SIG-M5 treated with dmso at 0.1 percent for 504 hours (cell line): ENCODE measurements at regions not wholly inside any gene's neighbourhood (a gene's known extent, or its start where the extent isn't known, plus 50 kb on each side); places are given as distances from the start of the nearest gene placed in this dataset.
"Not testable (repeated sequence)": the region's sequence is repeated elsewhere in the genome, so short reads cannot be mapped to it uniquely, and the experiment has no call there.

Experiments
- DNase-seq: peaks from one replicate; lab custom pipeline; 2025; ENCODE audit not compliant: unreplicated experiment; lab: John Stamatoyannopoulos, UW

DNA sequence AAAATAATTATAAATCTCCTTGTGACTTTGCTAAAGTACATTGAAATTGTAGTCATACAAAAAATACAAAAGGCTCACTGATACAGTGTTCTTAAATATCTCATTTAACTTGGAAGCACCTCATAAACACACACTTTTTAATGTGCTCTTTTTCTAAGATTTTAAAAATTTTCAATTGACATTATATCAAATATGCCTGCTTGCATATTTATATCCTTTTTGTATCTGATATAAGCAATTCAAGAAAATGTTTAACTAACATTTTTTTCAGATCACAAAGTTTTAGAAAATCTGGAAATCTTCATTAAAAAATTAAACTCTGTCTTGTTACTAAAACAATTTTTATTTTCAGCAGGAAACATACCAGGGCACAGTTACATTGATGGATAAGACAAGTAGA, 661.5 kb downstream of the REEP3 start:
- DNase-seq, result no peak

DNA sequence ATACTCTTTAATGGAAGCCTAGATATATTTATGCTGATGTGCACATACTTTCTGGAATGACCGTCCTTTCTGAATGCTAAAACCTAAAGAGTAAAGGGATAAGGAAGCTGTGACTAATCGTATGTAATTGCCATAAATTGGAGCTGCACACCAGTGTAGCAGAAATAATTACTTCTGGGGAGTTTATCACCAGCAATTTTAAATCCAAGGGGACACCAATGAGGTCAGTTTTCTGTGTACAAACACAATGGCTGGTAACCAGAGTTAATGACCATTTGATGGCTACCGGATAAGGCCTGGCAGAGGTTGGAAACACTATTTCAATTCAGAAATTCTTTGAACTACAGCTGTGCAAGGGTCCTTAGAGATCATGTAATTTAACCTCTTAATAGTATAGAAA, 670.1 kb downstream of the REEP3 start:
- DNase-seq, result no peak

DNA sequence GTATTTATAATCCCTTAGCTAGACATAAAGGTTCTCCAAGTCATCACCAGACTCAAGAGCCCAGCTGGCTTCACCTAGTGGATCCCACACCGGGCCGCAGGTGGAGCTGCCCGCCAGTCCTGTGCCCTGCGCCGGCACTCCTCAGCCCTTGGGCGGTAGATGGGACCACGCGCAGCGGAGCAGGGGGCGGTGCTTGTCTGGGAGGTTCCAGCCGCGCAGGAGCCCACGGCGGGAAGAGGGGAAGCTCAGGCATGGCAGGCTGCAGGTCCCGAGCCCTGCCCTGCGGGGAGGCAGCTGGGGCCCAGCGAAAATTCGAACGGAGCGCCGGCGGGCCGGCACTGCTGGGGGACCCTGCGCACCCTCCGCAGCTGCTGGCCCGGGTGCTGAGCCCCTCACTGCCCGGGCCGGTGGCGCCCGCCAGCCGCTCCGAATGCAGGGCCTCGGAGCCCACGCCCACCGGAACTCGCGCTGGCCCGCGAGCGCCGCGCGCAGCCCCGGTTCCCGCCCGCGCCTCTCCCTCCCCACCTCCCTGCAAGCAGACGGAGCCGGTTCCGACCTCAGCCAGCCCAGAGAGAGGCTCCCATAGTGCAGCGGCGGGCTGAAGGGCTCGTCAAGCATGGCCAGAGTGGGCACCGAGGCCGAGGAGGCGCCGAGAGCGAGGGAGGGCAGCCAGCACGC, 675.6 kb downstream of the REEP3 start:
- DNase-seq, result no peak

DNA sequence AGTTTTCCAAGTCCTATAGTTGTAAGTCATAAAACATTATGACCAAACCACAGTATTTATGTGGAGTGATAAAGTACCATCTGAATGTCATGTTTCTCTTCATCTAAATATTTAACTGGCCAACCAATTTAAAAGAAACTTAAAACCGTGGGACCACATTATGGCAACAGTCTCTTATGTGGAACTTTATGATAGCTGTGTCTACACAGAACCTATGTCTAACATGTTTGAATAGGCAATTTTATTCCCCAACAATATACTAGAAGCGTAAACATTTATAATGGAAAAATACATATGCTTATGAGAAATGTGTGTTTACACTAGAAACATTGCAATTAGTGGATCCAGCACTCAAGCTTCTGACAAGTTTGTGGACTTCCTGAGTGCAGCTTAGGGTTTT, 680.7 kb downstream of the REEP3 start:
- DNase-seq, result no peak

DNA sequence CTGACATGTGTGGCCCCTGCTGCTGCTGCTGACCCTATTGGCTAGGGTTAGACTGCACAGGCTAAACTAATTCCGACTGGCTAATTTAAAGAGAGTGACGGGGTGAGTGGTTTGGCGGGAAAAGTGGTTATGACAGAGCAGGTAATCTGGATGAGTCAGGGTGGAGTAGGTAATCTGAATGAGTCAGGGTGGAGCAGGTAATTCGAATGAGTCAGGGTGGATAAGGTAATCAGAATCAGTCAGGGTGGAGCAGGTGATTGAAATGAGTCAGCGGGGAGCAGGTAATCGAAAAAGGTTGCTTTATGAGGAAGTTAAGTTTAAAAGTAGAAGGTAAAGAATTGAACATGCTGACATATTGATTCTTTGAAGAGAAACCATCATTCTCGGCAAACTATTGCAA, 683.3 kb downstream of the REEP3 start:
- DNase-seq, result not testable (repeated sequence)

DNA sequence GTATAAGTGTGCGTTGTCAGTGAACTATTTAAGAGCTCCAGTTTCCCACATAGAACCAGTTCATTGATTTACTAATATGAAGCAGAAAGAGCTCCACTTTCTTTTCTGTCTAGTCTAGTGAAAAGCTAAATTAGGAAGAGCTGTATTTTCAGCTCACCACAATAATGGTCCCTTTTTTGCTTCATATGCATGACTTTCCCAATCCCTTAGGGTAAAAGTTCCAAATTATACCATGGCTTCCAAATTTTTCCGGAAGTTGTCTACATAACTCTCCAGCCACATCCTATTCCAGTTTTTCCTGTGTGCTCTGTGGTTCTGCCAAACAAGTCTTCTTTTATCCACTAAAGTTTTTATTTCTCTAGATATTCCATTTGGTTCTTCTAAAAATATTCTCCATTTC, 685.2 kb downstream of the REEP3 start:
- DNase-seq, result no peak

DNA sequence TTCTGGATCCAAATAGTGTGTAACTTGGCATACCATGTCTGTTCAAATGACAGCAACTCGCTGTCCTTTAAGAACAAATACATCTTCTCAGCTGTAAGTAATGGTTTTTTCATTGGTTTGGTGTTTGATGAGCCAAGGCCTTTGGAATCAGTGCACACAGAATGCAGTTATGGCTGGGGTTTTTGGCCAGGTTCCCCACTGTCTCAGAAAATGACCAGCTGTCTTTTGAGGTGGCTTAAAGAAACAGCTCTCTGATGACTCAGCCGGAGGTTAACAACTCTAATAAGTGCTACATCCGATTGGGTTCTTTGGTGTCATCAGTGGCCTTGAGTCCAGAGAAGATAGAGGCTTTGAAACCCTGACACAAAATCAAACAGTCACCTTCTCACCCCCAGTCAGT, 688.4 kb downstream of the REEP3 start:
- DNase-seq, result no peak

DNA sequence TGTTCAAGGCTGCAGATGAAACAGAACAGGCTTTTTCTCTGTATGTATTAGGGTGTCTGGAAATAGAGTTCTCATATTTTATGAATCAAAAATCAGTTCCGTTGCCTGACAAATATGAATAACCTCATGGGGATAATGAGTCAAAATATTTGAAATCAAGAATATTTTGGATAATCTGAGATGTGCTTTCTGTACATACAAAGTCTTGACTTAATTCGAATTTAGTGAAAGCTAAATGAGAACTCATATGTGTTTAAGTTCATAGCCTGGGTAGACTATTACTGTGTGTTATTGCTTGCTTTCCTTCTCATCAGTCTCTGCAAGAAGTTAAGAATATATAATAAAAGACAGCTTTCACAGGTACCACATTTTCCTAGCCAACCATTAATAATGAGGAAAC, 689.0 kb downstream of the REEP3 start:
- no peak for DNase-seq

DNA sequence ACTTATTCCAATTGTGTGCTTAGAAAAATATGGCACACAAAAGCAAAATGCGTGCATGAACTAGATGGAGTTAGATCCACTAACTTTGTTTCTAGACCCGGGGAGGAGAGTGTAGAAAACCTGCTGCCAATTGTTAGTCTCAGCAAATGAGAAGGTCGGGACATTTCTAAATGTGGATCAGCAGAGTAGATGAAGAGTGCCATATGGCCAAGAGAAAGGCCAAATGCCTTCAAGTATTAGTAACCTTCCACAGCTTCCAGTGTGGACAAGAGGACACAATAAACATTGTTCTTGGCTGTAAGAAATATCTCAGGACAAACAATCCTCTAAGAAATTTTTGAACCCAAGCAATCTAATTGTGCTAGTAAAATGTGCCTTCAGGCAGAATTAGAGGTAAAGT, 690.3 kb downstream of the REEP3 start:
- no peak for DNase-seq

DNA sequence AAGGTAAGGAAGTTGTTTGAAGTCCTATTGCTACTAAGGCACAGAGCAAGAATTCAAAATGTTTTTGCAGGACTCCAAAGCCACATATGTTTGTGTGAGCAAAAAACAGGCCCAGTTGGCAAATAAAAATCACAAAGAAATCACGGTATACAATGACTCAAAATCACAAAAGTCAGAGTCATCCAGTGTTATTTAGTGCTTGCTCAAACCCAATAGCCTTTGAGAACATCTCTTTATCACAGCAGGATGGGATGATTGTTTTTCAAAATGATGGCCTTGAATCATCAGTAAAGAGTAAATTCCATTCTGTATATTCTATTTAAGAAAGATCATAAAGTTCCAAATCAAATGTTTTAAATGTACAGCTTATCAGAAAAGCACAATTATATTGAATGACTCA, 693.9 kb downstream of the REEP3 start:
- no peak for DNase-seq

DNA sequence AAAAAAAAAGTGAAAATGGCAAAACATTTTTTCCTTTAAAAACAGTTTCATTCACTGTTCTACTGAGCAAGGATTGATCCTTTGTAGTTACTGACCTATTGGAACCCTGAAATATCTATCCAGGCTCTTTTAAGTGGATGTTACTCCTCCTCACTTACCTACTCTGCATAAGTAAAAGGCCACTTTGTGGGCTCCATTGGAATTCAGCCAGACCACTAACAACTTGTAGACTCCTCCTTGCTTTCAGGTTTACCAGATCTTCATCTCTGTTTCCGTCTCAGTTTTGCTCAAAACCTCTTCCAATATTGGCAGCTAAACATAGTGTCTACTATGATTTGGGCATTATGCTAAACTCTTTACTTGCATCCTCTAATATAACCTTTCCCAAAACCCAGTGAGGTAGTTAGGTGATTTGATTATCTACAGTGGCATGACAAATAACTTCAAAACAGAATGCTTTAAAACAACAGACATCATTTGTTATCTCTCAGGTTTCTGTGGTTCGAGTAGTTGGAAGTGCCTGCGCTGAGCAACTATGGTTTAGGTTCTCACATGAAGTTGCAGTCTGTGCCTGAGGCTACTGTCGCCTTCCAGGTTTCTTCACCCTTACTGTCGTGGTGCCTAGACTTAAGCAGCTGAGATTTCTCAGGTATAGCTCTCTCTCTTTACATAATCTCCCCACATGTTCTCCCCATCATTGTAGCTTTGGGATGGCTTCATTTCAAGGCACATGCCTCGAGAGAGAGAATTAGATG, 698.2 kb downstream of the REEP3 start:
- no peak for DNase-seq

DNA sequence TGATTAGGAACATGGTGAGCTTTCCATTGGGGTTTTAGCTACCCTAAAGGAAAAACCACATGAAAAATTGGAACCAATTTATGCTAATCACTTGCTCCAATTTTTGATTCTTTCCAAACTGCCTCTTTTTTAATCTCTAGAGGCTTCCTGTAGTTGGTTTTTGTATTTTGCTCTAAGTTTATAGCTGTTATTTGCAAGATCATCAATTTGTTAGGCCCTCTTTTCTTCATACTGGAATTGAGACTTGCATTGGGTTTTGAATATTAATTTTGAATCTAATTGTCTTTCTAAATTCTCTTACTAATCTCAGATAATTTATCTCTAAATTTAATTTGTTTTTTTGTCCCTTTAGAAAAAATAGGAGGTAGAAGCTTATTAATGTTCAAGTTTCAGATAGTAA, 713.3 kb downstream of the REEP3 start:
- DNase-seq, result no peak

DNA sequence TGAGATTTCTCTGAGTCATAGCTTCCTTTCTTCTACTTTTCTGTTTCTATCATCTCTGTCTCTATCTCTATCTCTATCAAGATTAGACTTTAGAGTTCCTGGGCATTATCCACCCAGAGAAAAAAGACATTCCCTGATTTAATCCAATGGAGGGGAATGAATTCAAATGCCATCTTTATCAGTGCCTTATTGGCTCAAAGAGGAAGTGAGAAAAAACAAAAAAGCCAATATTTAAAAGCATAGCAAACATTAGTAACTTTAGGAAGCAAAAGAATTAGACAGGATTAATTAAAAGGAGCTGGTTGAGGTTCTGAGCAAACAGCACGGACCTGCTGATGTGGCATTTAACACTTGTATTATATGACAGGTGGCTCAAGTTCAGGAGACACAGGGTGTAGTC, 736.5 kb downstream of the REEP3 start:
- DNase-seq, result no peak

DNA sequence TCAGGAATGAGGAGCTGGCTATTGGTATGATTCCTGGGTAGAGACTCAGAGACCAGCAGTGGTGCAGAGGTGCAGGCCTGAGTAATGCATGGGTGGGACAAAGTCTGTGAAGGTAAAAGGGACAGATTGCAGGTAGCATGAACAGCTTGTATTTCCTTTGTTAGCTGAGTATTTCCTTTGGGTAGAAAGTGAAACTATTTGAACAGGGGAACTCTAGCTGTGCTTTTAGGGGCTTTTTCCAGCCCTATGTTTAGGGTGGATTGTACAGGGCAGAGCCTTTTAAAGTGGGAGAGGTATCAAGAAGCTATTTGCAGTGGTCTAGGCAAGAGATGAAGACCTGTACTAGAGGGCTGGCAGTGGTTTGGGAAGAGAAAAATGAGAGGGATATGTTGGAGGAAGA, 739.9 kb downstream of the REEP3 start:
- DNase-seq, result no peak

DNA sequence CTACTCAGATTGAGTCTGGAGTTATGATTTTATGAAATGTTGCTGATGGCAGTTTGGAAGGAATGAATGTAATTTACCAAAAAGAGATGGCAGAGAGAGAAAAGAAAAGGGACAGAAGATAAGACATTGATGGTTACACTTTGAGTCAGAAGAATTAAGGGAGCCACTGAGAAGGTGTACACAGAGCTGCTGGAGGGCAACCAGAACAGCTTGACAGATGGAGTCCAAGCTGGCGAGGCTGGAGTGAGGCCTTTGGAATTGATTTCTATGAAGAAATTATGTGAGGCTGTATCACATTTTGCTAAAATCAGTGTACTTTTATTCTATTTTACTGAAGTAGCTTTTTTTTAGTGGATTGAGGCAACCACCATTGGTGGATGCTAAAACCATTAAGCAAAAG, 740.5 kb downstream of the REEP3 start:
- DNase-seq, result no peak

DNA sequence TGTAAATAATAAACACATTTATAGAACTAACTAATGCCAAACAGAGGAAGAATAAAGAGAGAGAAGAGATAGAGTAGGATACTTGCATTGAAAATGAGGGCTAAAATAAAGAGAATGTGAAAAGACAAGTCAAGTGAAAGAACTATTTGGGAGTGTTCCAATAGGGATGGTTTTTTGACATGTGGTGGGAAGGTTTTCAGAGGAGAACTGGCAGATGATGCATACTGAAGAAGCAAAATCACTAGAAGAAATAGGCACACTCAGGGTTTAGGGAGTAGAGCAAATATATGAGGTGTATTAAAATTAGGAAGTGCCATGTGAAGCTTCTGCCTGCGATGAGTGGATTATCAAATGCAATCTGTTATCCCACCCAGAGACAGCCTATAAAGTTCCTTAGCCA, 744.8 kb downstream of the REEP3 start:
- DNase-seq, result no peak

DNA sequence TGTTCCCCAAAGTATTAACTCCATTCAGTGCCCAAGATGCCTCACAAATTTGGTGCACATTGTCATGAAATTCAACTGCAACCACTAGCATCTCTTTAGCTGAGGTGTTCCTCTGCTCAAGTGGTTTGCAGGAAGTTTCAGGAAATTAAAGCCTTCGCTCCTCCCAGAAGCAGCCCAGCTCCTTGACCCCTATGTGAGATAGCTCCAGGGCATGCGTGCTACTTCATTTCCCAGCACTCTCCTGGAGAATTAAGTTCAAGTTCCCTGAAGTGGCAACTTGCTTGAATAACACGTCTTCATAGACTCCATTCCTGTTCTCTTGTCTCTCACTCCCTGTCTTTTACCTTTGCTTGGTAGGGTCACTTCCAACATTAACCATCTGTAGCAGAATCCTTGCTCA, 750.3 kb downstream of the REEP3 start:
- no peak for DNase-seq

DNA sequence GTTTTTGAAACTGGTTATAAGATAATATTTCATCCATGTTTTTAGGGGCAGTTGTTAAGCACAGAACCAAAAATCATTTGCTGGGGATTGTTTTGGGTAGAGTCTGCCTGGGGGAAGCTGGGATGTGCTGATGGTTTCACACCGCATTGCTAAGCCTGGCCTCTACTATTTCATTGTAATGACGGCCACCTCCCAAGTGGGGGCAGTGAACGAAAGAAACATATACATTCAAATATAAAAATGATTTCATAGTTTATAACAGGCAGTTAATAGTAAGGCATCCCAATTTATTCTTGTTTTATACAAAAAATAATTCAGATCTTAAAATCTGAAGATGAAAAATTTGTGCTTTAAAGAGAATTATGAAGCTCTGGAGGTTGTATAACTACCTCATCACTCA, 750.8 kb downstream of the REEP3 start:
- no peak for DNase-seq

DNA sequence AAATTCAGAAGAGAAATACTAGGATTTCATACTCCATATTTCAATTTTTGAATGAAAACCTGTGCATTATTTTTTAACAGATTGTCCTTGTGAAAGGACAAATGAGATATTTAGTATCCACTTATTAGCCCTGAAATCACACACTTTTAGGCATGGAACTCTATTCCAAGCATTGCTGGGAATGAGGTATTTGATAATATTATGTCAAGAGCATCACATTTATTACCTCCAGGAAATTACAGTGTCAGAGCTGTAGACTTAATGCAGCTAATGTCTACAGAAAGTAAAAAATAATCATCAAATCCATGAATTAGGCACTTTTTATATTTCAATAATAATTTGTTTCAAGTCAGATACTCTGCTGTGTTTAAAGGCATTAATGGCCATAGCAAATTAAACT, 753.8 kb downstream of the REEP3 start:
- no peak for DNase-seq

DNA sequence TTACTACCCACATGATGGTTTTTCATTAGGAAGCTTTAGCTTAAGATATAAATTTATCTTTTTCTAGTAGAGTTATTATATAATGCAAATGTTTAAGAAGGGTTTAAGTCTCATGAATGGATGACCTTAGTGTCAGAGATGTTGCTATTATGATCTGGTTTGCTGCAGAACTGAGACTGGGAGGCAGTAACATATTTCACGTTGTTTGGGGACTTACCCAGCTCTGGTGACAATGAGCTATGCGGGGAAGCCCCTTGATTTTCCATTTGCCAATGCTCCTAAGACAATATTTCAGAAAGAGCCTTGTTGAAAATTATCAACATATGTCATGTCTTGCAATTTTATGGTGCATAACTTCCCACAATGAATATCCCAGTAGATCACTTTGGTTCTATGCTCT, 754.6 kb downstream of the REEP3 start:
- DNase-seq, result no peak

DNA sequence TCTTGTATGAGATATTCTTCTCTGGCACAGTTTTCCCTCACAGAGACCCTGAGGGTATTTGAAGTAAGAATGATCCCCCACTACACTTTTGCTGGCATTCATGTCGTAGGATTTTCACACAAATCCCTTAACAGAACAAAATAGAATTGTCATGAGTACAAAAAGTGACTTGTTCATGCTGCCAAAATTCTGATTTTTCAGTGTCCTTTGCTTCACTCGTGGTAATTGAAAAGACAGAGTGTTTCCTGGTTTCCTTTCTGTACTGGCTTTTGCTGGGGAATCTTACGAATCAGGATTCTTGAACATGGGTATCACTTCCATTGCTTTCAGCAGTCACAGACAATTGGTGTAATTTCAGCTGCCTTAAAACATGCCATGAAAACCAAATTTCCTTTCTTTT, 756.3 kb downstream of the REEP3 start:
- DNase-seq, result no peak

DNA sequence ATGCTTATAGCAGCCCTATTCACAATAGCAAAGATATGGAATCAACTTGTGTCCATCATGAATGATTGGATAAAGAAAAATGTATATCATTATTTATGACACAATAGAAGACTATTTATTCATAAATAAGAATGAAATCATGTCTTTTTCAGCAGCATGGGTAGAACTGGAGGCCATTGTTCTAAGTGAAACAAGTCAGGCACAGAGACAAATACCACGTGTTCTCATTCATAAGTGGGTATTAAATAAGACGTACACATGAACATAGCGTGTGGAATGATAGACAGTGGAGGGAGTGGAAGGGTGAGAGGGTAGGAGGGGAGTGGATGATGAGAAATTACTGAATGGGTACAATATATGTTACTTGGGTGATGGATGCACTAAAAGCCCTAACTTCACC, 762.4 kb downstream of the REEP3 start:
- DNase-seq, result no peak

DNA sequence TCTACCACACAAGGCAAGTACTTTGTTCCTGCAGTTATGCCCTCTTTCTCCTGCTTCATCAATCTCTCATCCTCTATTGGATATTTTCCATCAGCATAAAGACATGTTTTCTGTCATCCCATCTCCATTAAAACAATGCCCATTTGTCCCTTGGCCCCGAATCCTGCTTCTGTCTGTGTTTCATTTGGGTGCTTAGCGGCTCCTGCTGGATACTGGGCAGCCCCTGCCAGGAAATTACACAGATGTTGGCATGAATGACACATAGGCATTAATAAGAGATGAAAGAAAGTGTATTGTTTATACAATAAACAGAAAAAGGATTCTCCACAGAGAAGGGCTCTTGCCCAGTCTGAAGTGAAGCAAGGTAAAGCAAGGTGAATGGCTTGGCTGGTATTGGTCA, 765.3 kb downstream of the REEP3 start:
- no peak for DNase-seq
